SK-N-MC (cell line): ENCODE measurements at regions not wholly inside any gene's neighbourhood (a gene's known extent, or its start where the extent isn't known, plus 50 kb on each side); places are given as distances from the start of the nearest gene placed in this dataset.

Source experiments
- EZH2 ChIP-seq: fragments of 200-600 bp; sonication (generic); IDR thresholded peaks from one replicate; pipeline ENCODE4 v1.6.1; 2017; ENCODE audit warnings: antibody characterized with exemption
- FOXP2 ChIP-seq: optimal IDR thresholded peaks from 2 replicates; pipeline ENCODE3; 2011; ENCODE audit warnings: mild to moderate bottlenecking, moderate library complexity; ENCODE audit not compliant: insufficient read depth; ENCODE audit errors: extremely low read length, control extremely low read depth

- no peak for TF ChIP-seq FOXP2
- TF ChIP-seq EZH2 = no peak
These were observed 428.6 kb upstream of the CAMK1G start for GRCh38 chr1:209154912-209155311.
